Neural crest cell (in vitro differentiated cells): ENCODE measurements at regions not wholly inside any gene's neighbourhood (a gene's known extent, or its start where the extent isn't known, plus 50 kb on each side); places are given as distances from the start of the nearest gene placed in this dataset.

Experiments used
- DNase-seq: peaks from one replicate; pipeline ENCODE4 v3.0.0; 2021; ENCODE audit warnings: low read depth, mixed read lengths, low spot score
- H3K27ac Mint-ChIP-seq: one replicate; pipeline ENCODE4 v1.8.0; 2021; ENCODE audit warnings: mild to moderate bottlenecking, mixed read lengths; ENCODE audit not compliant: unreplicated experiment
- H3K27me3 Mint-ChIP-seq: 2 replicates; pipeline ENCODE4 v1.8.0; 2021; ENCODE audit warnings: low read depth, mild to moderate bottlenecking, mixed read lengths
- H3K36me3 Mint-ChIP-seq: 2 replicates; pipeline ENCODE4 v1.8.0; 2021; ENCODE audit warnings: low read depth, mild to moderate bottlenecking, mixed read lengths
- H3K4me1 Mint-ChIP-seq: 2 replicates; pipeline ENCODE4 v1.8.0; 2021; ENCODE audit warnings: mixed read lengths
- H3K4me3 Mint-ChIP-seq: one replicate; pipeline ENCODE4 v1.8.0; 2021; ENCODE audit warnings: mild to moderate bottlenecking, mixed read lengths
- H3K9me3 Mint-ChIP-seq: 2 replicates; pipeline ENCODE4 v1.8.0; 2021; ENCODE audit warnings: mixed read lengths
- CTCF ChIP-seq: fragments of 200-600 bp; sonication (generic); conservative IDR thresholded peaks from 2 replicates; pipeline ENCODE4 v1.5.0; 2021; ENCODE audit warnings: antibody characterized with exemption, mild to moderate bottlenecking

- Mint-ChIP-seq H3K4me1 (peaks cover 10% of the 10 kb centered on the region), H3K9me3 (peaks cover 2% of the 10 kb centered on the region), H3K4me3 (no peak overlapping the region), H3K36me3 (no peaks in the 10 kb centered on the region), H3K27me3 (no peaks in the 10 kb centered on the region), H3K27ac (no peak overlapping the region)
- TF ChIP-seq CTCF, result no peak
- no peak for DNase-seq
These were observed 262.0 kb downstream of the MREG start for GRCh38 chr2:215751200-215751910.

GRCh38 chr2:215750763-215751162, 262.6 kb downstream of the MREG start:
- H3K4me1 Mint-ChIP-seq, result peaks cover 10% of the 10 kb centered on the region
- no peak for DNase-seq
- no peaks in the 10 kb centered on the region for H3K36me3 Mint-ChIP-seq
- peaks cover 2% of the 10 kb centered on the region for H3K9me3 Mint-ChIP-seq
- no peak overlapping the region for H3K4me3 Mint-ChIP-seq
- H3K27me3 Mint-ChIP-seq, result no peaks in the 10 kb centered on the region
- H3K27ac Mint-ChIP-seq, result no peak overlapping the region
- no peak for TF ChIP-seq CTCF

GRCh38 chr2:215749092-215749957, 264.0 kb downstream of the MREG start:
- no peak overlapping the region for H3K27ac Mint-ChIP-seq
- DNase-seq, result no peak

GRCh38 chr2:215748446-215748845, 264.9 kb downstream of the MREG start:
- H3K27ac Mint-ChIP-seq, result no peak overlapping the region
- H3K27me3 Mint-ChIP-seq, result no peaks in the 10 kb centered on the region
- no peak for DNase-seq
- H3K9me3 Mint-ChIP-seq, result peaks cover 2% of the 10 kb centered on the region
- H3K36me3 Mint-ChIP-seq, result no peaks in the 10 kb centered on the region
- peaks cover 4% of the 10 kb centered on the region for H3K4me1 Mint-ChIP-seq
- no peak for TF ChIP-seq CTCF
- no peak overlapping the region for H3K4me3 Mint-ChIP-seq

More at GRCh38 chr2:215749092-215749957, 264.0 kb downstream of the MREG start:
- no peak for TF ChIP-seq CTCF
- no peaks in the 10 kb centered on the region for H3K27me3 Mint-ChIP-seq
- peaks cover 2% of the 10 kb centered on the region for H3K9me3 Mint-ChIP-seq
- H3K36me3 Mint-ChIP-seq, result no peaks in the 10 kb centered on the region
- H3K4me3 Mint-ChIP-seq, result no peak overlapping the region
- H3K4me1 Mint-ChIP-seq, result peaks cover 6% of the 10 kb centered on the region

- Mint-ChIP-seq H3K4me1 (peaks cover 13% of the 10 kb centered on the region), H3K4me3 (no peak overlapping the region), H3K36me3 (no peaks in the 10 kb centered on the region), H3K9me3 (peaks cover 7% of the 10 kb centered on the region), H3K27ac (no peak overlapping the region), H3K27me3 (no peaks in the 10 kb centered on the region)
- DNase-seq, result no peak
- no peak for TF ChIP-seq CTCF
These were observed 266.3 kb downstream of the MREG start for GRCh38 chr2:215746887-215747615.
